Endothelial cell of umbilical vein (primary cell): ENCODE measurements at regions not wholly inside any gene's neighbourhood (a gene's known extent, or its start where the extent isn't known, plus 50 kb on each side); places are given as distances from the start of the nearest gene placed in this dataset.

Experiments
- BruUV-seq: library from RNA; stranded (reverse); fragments of 400-500 nt; replicated peaks from 2 replicates; lab custom pipeline; 2021; lab: Mats Ljungman, UMichigan
- CTCF ChIA-PET: fragments of 300-600, 350-600 bp; sonication (Branson Sonifier 250); formaldehyde crosslinking; loops from one replicate; lab custom pipeline; 2021; ENCODE audit warnings: antibody characterized with exemption, inconsistent platforms; lab: Charles Lee
- POLR2A ChIA-PET: fragments of 300-600, 350-600 bp; sonication (Branson Sonifier 250); formaldehyde crosslinking; loops from one replicate; lab custom pipeline; 2021; ENCODE audit warnings: antibody characterized with exemption, inconsistent platforms; lab: Charles Lee
- DNase-seq: peaks from one replicate; pipeline ENCODE4 v3.0.0-alpha.2; 2011; ENCODE audit warnings: low read depth, low spot score
- FAIRE-seq: peaks from 2 replicates; lab custom pipeline; 2011; peaks lifted over from hg19 to GRCh38; lab: Jason Lieb, UNC
- H2AFZ ChIP-seq: 2 replicates; pipeline ENCODE4 v1.6.0; 2012; ENCODE audit warnings: low read depth, low read length, control low read depth, inconsistent platforms
- H3K27ac ChIP-seq: 2 replicates; pipeline ENCODE4 v1.5.1; 2011; ENCODE audit warnings: low read depth, mild to moderate bottlenecking, control low read depth, low read length, moderate library complexity; ENCODE audit not compliant: insufficient read depth
- H3K27me3 ChIP-seq, 2 experiments: 2 replicates each; pipeline versions ENCODE4 v1.6.0 to v1.6.1; 2011; ENCODE audit warnings: low read length in 2 of 2, mixed read lengths in 1 of 2; ENCODE audit not compliant: control insufficient read depth in 2 of 2, insufficient read depth in 2 of 2
- H3K36me3 ChIP-seq, 2 experiments: 2 replicates in 1 of 2; 3 replicates in 1 of 2; pipeline ENCODE4 v1.5.1; 2011; ENCODE audit warnings: low read length in 2 of 2, mild to moderate bottlenecking in 1 of 2, moderate library complexity in 1 of 2; ENCODE audit not compliant: control insufficient read depth in 2 of 2, insufficient read depth in 2 of 2; ENCODE audit errors: extremely low read depth in 1 of 2
- H3K4me1 ChIP-seq: 3 replicates; pipeline ENCODE4 v1.5.1; 2011; ENCODE audit warnings: mild to moderate bottlenecking, low read length; ENCODE audit not compliant: control insufficient read depth, insufficient read depth; ENCODE audit errors: extremely low read depth
- H3K4me2 ChIP-seq: 2 replicates; pipeline ENCODE4 v1.6.1; 2011; ENCODE audit warnings: low read length, control low read depth, mixed read lengths; ENCODE audit not compliant: insufficient read depth
- H3K4me3 ChIP-seq, 3 experiments: fragments of 200-600 bp in 1 of 3; sonication (generic), shearing (Covaris generic) in 1 of 3; replicated peaks in 1 of 3; 2 replicates each; pipeline ENCODE4 v1.5.1; 2011 to 2016; ENCODE audit warnings: control low read depth in 3 of 3, low read length in 3 of 3, mild to moderate bottlenecking in 2 of 3, inconsistent platforms in 1 of 3, low read depth in 1 of 3, moderate library complexity in 1 of 3; ENCODE audit not compliant: insufficient read depth in 1 of 3
- H3K79me2 ChIP-seq: 2 replicates; pipeline ENCODE4 v1.6.0; 2012; ENCODE audit warnings: low read length, inconsistent platforms; ENCODE audit not compliant: control insufficient read depth, insufficient read depth
- H3K9ac ChIP-seq: replicated peaks from 2 replicates; pipeline ENCODE3; 2011; ENCODE audit warnings: low read length, control low read depth; ENCODE audit not compliant: insufficient read depth; ENCODE audit errors: extremely low read depth
- H3K9me1 ChIP-seq: replicated peaks from 3 replicates; pipeline ENCODE4 v1.6.0; 2011; ENCODE audit warnings: mild to moderate bottlenecking, low read length; ENCODE audit not compliant: control insufficient read depth, insufficient read depth; ENCODE audit errors: extremely low read depth
- H3K9me3 ChIP-seq: replicated peaks from 2 replicates; pipeline ENCODE4 v1.5.1; 2012; ENCODE audit warnings: low read length, inconsistent platforms; ENCODE audit not compliant: control insufficient read depth, insufficient read depth
- H4K20me1 ChIP-seq: replicated peaks from 2 replicates; pipeline ENCODE3; 2011; ENCODE audit warnings: mild to moderate bottlenecking, low read length; ENCODE audit not compliant: control insufficient read depth, insufficient read depth; ENCODE audit errors: extremely low read depth
- CTCF ChIP-seq, 2 donors: IDR thresholded peaks; 1 replicate in 1 of 2; 2 replicates in 1 of 2; pipeline ENCODE4 v1.5.1; 2011; ENCODE audit warnings: low read length in 2 of 2, mild to moderate bottlenecking in 2 of 2, moderate library complexity in 2 of 2, control low read depth in 1 of 2, inconsistent platforms in 1 of 2, low read depth in 1 of 2; ENCODE audit not compliant: insufficient read depth in 1 of 2; ENCODE audit errors: extremely low read depth in 1 of 2
- EZH2 ChIP-seq: IDR thresholded peaks from 2 replicates; pipeline ENCODE4 v1.6.1; 2012; ENCODE audit warnings: borderline replicate concordance, low read depth, mild to moderate bottlenecking, moderate library complexity, low read length, inconsistent platforms; ENCODE audit not compliant: severe bottlenecking
- FOS ChIP-seq: IDR thresholded peaks from 2 replicates; pipeline ENCODE4 v1.6.1; 2011; ENCODE audit warnings: mild to moderate bottlenecking, low read length, moderate library complexity, borderline replicate concordance; ENCODE audit not compliant: insufficient read depth
- GATA2 ChIP-seq: IDR thresholded peaks from 2 replicates; pipeline ENCODE4 v1.7.0; 2011; ENCODE audit warnings: low read depth, mild to moderate bottlenecking, moderate library complexity, mixed read lengths, low read length; ENCODE audit not compliant: insufficient read length, insufficient read depth
- JUN ChIP-seq: IDR thresholded peaks from 2 replicates; pipeline ENCODE4 v1.6.1; 2011; ENCODE audit warnings: borderline replicate concordance, low read depth; ENCODE audit not compliant: insufficient read length, insufficient read depth
- MAX ChIP-seq: IDR thresholded peaks from 2 replicates; pipeline ENCODE4 v1.6.1; 2011; ENCODE audit not compliant: insufficient read depth, insufficient read length
- MYC ChIP-seq: IDR thresholded peaks from one replicate; pipeline ENCODE4 v1.6.1; 2011; ENCODE audit warnings: mild to moderate bottlenecking, low read depth, low read length
- POLR2A ChIP-seq: IDR thresholded peaks from 2 replicates; pipeline ENCODE4 v1.6.1; 2012; ENCODE audit warnings: low read depth, mild to moderate bottlenecking, control low read depth, low read length
- POLR2AphosphoS5 ChIP-seq: IDR thresholded peaks from 2 replicates; pipeline ENCODE4 v1.6.1; 2012; ENCODE audit warnings: low read depth, mild to moderate bottlenecking, control low read depth, low read length, moderate library complexity; ENCODE audit not compliant: insufficient read depth
- dilution Hi-C: fragments of 300-500 bp; cut with MboI; formaldehyde crosslinking; loops from one replicate; pipeline ENCODE4 v1.15.0; 2019; ENCODE audit warnings: low sequenced_read_pairs; ENCODE audit not compliant: extremely low pct_ligation_motif_present
- intact Hi-C: fragments of 100-400 bp; cut with micrococcal nuclease; formaldehyde crosslinking; loops from one replicate; pipeline ENCODE4 v1.10.0; 2022

GRCh38 chr5:143663872-143664271 is 148.1 kb upstream of the HMHB1 start:
- no peak for DNase-seq
- FAIRE-seq = no peak
- TF ChIP-seq JUN (no peak), GATA2 (no peak), EZH2 (no peak), MAX (no peak), POLR2A (no peak), POLR2AphosphoS5 (no peak), CTCF (IDR thresholded peaks at IDR 0.05; ENCODE audit: extremely low read depth in 1 of 2, insufficient read depth in 1 of 2, low read depth in 1 of 2, low read length in 2 of 2) (no peak), FOS (no peak), MYC (no peak)
- Histone ChIP-seq H4K20me1 (no peaks in the 10 kb centered on the region), H2AFZ (no peak overlapping the region), H3K36me3 (no peaks in the 10 kb centered on the region), H3K79me2 (no peaks in the 10 kb centered on the region), H3K27me3 (peaks cover 0 to 4% of the 10 kb centered on the region in 2 experiments), H3K4me3 (no peak overlapping the region), H3K4me2 (no peak overlapping the region), H3K9me3 (no peaks in the 10 kb centered on the region), H3K9me1 (no peaks in the 10 kb centered on the region), H3K4me1 (no peaks in the 10 kb centered on the region), H3K27ac (no peak overlapping the region), H3K9ac (no peak overlapping the region)
- no TSS peak for BruUV-seq
- dilution Hi-C loops (no loop called here), intact Hi-C loops (no loop called here)
- CTCF ChIA-PET = no interaction called here
- POLR2A ChIA-PET = no interaction called here
